HepG2 (cell line): ENCODE measurements at regions not wholly inside any gene's neighbourhood (a gene's known extent, or its start where the extent isn't known, plus 50 kb on each side); places are given as distances from the start of the nearest gene placed in this dataset.

Experiments used
- ATAC-seq: fragments of 200-7000 bp; cut with Tn5 transposase; 3 replicates; pipeline ENCODE4 v1.9.1; 2020; ENCODE audit warnings: mild to moderate bottlenecking, moderate library complexity
- BruUV-seq: library from RNA; stranded (reverse); fragments of 400-500 nt; replicated peaks from 2 replicates; lab custom pipeline; 2021; lab: Mats Ljungman, UMichigan
- CTCF ChIA-PET: fragments of 300-600 bp; formaldehyde crosslinking; extraction: SDS; loops from one replicate; lab custom pipeline; 2021; ENCODE audit warnings: low total read pairs, inconsistent platforms, low intra/inter-chr PET ratio; lab: Yijun Ruan, JAX
- POLR2A ChIA-PET: fragments of 350-600 bp; sonication (Branson Sonifier 250); formaldehyde crosslinking; loops from one replicate; lab custom pipeline; 2020; ENCODE audit warnings: antibody characterized with exemption, inconsistent platforms; lab: Yijun Ruan, JAX
- DNase-seq: peaks from one replicate; pipeline ENCODE4 v3.0.0-alpha.2; 2015; ENCODE audit warnings: low spot score
- FAIRE-seq: peaks from 3 replicates; lab custom pipeline; 2011; peaks lifted over from hg19 to GRCh38; lab: Jason Lieb, UNC
- H2AFZ ChIP-seq: one replicate; pipeline ENCODE4 v1.6.1; 2011; ENCODE audit warnings: low read length, inconsistent platforms
- H3K27ac ChIP-seq: fragments of 300-600 bp; 3 replicates; pipeline ENCODE4 v1.8.0; 2011; ENCODE audit warnings: mixed run types, mild to moderate bottlenecking, mixed read lengths, low read length, inconsistent platforms; ENCODE audit not compliant: insufficient read depth; ENCODE audit errors: extremely low read length
- H3K27me3 ChIP-seq, 2 experiments: fragments of 200-600 bp in 1 of 2; 2 replicates in 1 of 2; 3 replicates in 1 of 2; pipeline versions ENCODE4 v1.6.0 to v1.8.0; 2011; ENCODE audit warnings: low read length in 2 of 2, mild to moderate bottlenecking in 2 of 2, moderate library complexity in 2 of 2, inconsistent platforms in 1 of 2; ENCODE audit not compliant: insufficient read depth in 2 of 2, control insufficient read depth in 1 of 2
- H3K36me3 ChIP-seq, 2 experiments: fragments of 200-600 bp in 1 of 2; replicated peaks in 1 of 2; 2 replicates in 1 of 2; 3 replicates in 1 of 2; pipeline versions ENCODE4 v1.5.1 to v1.8.0; 2011; ENCODE audit warnings: low read length in 2 of 2, inconsistent platforms in 1 of 2; ENCODE audit not compliant: insufficient read depth in 2 of 2, control insufficient read depth in 1 of 2
- H3K4me1 ChIP-seq: 2 replicates; pipeline ENCODE4 v1.5.1; 2012; ENCODE audit warnings: low read length, inconsistent platforms; ENCODE audit not compliant: insufficient read depth
- H3K4me2 ChIP-seq: 2 replicates; pipeline ENCODE4 v1.6.0; 2011; ENCODE audit warnings: low read depth, low read length, inconsistent platforms
- H3K4me3 ChIP-seq, 3 experiments: fragments of 200-600 bp in 1 of 3; sonication (generic), shearing (Covaris generic) in 1 of 3; replicated peaks in 1 of 3; 2 replicates each; pipeline ENCODE4 v1.5.1; 2011 to 2016; ENCODE audit warnings: low read length in 3 of 3, inconsistent platforms in 2 of 3, low read depth in 2 of 3, mild to moderate bottlenecking in 2 of 3, control low read depth in 1 of 3, mixed read lengths in 1 of 3; ENCODE audit not compliant: insufficient read depth in 1 of 3
- H3K79me2 ChIP-seq: one replicate; pipeline ENCODE4 v1.6.1; 2011; ENCODE audit warnings: low read length, inconsistent platforms; ENCODE audit not compliant: insufficient read depth
- H3K9ac ChIP-seq: 2 replicates; pipeline ENCODE4 v1.6.0; 2011; ENCODE audit warnings: mild to moderate bottlenecking, low read depth, low read length, inconsistent platforms; ENCODE audit not compliant: insufficient read depth
- H3K9me3 ChIP-seq: 2 replicates; pipeline ENCODE4 v1.5.1; 2012; ENCODE audit warnings: mild to moderate bottlenecking, low read length
- H4K20me1 ChIP-seq: 2 replicates; pipeline ENCODE4 v1.6.0; 2011; ENCODE audit warnings: inconsistent platforms, mild to moderate bottlenecking, low read length, moderate library complexity; ENCODE audit not compliant: insufficient read depth
- KDM5A ChIP-seq: fragments of 200-600 bp; sonication (generic); IDR thresholded peaks from 2 replicates; pipeline ENCODE4 v1.7.0; 2018; ENCODE audit warnings: antibody characterized with exemption, mild to moderate bottlenecking, low read length, borderline replicate concordance
- RAD51 ChIP-seq: fragments of 450-650 bp; IDR thresholded peaks from 2 replicates; pipeline ENCODE4 v1.6.1; 2016; ENCODE audit warnings: borderline replicate concordance
- ZNF7 ChIP-seq: IDR thresholded peaks from 2 replicates; pipeline ENCODE4 v1.6.1; 2016; ENCODE audit warnings: missing biosample characterization, missing genetic modification reagents
- WGBS: methylation state at CpG from one replicate; pipeline ENCODE4 v1.1.6; 2017; ENCODE audit warnings: low lambda C conversion rate; 5-methylcytosine and 5-hydroxymethylcytosine counted together
- in situ Hi-C: cut with HindIII; loops from 2 replicates; pipeline ENCODE4 v1.10.0; 2017; ENCODE audit warnings: low pct_unique_long_range_greater_than_20kb; ENCODE audit not compliant: extremely low pct_ligation_motif_present
- intact Hi-C: fragments of 100-400 bp; cut with micrococcal nuclease; formaldehyde crosslinking; loops from one replicate; pipeline ENCODE4 v1.10.0; 2022; ENCODE audit not compliant: unreplicated experiment
- TF ChIP-seq, protein P1 (sequence below): sonication (generic); formaldehyde crosslinking; IDR thresholded peaks from 2 replicates; pipeline ENCODE4 v1.5.0; 2020; ENCODE audit warnings: missing genetic modification reagents
- TF ChIP-seq, protein P2 (sequence below), 2 experiments: IDR thresholded peaks; 2 replicates each; pipeline ENCODE4 v1.6.1; 2011 to 2012; ENCODE audit warnings: low read length in 2 of 2, borderline replicate concordance in 1 of 2, low read depth in 1 of 2, mild to moderate bottlenecking in 1 of 2, moderate library complexity in 1 of 2
- TF ChIP-seq, protein P3 (sequence below): conservative IDR thresholded peaks from 2 replicates; pipeline ENCODE4 v1.6.1; 2018; ENCODE audit warnings: missing genetic modification reagents

DNA sequence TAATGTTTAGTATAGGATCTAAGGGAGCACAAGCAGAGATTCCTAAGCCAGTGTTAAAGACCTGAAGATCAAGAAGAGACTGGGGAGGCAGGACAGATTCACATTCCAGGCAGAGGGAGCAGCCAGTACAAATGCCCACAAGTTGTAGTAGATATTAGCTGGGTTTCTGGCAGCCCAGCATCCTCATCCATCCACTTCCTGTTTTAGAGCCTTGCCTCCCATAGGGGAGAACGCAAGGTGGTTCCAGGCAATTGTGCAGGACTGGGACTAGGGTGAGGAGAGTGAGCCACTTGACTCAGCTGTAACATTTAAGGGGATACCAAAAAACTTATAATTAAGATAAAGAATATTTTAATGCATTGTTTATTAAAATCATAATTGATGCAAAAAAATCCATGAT lies 71.3 kb upstream of the PSMA6 start (continued):
- TF ChIP-seq, protein P1, sequence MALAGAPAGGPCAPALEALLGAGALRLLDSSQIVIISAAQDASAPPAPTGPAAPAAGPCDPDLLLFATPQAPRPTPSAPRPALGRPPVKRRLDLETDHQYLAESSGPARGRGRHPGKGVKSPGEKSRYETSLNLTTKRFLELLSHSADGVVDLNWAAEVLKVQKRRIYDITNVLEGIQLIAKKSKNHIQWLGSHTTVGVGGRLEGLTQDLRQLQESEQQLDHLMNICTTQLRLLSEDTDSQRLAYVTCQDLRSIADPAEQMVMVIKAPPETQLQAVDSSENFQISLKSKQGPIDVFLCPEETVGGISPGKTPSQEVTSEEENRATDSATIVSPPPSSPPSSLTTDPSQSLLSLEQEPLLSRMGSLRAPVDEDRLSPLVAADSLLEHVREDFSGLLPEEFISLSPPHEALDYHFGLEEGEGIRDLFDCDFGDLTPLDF, result no peak
- TF ChIP-seq KDM5A, result no peak
- TF ChIP-seq, protein P2, sequence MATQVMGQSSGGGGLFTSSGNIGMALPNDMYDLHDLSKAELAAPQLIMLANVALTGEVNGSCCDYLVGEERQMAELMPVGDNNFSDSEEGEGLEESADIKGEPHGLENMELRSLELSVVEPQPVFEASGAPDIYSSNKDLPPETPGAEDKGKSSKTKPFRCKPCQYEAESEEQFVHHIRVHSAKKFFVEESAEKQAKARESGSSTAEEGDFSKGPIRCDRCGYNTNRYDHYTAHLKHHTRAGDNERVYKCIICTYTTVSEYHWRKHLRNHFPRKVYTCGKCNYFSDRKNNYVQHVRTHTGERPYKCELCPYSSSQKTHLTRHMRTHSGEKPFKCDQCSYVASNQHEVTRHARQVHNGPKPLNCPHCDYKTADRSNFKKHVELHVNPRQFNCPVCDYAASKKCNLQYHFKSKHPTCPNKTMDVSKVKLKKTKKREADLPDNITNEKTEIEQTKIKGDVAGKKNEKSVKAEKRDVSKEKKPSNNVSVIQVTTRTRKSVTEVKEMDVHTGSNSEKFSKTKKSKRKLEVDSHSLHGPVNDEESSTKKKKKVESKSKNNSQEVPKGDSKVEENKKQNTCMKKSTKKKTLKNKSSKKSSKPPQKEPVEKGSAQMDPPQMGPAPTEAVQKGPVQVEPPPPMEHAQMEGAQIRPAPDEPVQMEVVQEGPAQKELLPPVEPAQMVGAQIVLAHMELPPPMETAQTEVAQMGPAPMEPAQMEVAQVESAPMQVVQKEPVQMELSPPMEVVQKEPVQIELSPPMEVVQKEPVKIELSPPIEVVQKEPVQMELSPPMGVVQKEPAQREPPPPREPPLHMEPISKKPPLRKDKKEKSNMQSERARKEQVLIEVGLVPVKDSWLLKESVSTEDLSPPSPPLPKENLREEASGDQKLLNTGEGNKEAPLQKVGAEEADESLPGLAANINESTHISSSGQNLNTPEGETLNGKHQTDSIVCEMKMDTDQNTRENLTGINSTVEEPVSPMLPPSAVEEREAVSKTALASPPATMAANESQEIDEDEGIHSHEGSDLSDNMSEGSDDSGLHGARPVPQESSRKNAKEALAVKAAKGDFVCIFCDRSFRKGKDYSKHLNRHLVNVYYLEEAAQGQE (IDR thresholded peaks at IDR 0.05; ENCODE audit: borderline replicate concordance in 1 of 2, low read depth in 1 of 2, low read length in 2 of 2), result no peak
- TF ChIP-seq, protein P3, sequence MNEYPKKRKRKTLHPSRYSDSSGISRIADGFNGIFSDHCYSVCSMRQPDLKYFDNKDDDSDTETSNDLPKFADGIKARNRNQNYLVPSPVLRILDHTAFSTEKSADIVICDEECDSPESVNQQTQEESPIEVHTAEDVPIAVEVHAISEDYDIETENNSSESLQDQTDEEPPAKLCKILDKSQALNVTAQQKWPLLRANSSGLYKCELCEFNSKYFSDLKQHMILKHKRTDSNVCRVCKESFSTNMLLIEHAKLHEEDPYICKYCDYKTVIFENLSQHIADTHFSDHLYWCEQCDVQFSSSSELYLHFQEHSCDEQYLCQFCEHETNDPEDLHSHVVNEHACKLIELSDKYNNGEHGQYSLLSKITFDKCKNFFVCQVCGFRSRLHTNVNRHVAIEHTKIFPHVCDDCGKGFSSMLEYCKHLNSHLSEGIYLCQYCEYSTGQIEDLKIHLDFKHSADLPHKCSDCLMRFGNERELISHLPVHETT, result no peak

DNA sequence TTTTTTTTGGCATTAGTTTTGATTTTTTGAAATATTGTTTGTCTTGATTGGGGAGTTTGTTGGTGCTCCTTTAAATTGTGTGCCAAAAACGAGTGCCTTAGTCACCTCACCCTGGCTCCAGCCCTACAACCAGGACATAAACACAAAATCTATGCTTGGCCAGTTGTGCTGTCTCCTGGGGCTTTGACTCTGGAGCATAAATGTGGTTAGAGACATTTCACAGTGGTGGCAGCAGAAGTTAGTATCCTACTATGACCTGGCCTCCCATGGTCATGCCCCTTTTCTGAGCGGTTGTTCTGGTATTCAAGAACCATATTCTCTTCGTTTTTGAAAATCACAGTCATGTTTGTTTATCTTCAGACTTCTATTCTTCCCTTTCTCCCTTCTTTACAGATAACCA lies 70.7 kb upstream of the PSMA6 start:
- Histone ChIP-seq H3K27ac (no peak overlapping the region), H3K36me3 (peaks cover 5 to 16% of the 10 kb centered on the region in 2 experiments; a peak in 3 of 5 replicates), H4K20me1 (no peaks in the 10 kb centered on the region), H3K79me2 (no peaks in the 10 kb centered on the region)
- BruUV-seq, result no TSS peak
- in situ Hi-C loops, result no loop called here
- CTCF ChIA-PET, result no interaction called here
- TF ChIP-seq ZNF7 (CRISPR knock-in tag) (peak; percentile 68), RAD51 (no peak)
- TF ChIP-seq, all 625 proteins: peak for 1
- intact Hi-C loops, result no loop called here
- FAIRE-seq (no peak), ATAC-seq (no peak), DNase-seq (no peak)
- Histone ChIP-seq H3K9ac (no peak overlapping the region), H3K27me3 (no peaks in the 10 kb centered on the region), H3K4me1 (no peaks in the 10 kb centered on the region), H2AFZ (no peak overlapping the region), H3K9me3 (no peaks in the 10 kb centered on the region), H3K4me3 (no peak overlapping the region), H3K4me2 (no peak overlapping the region)
- POLR2A ChIA-PET, result no interaction called here
- 90% methylated on average over 3 of the region's 3 CpGs for WGBS
